Esophagus squamous epithelium (tissue), 4 donors: ENCODE measurements at regions not wholly inside any gene's neighbourhood (a gene's known extent, or its start where the extent isn't known, plus 50 kb on each side); places are given as distances from the start of the nearest gene placed in this dataset.

Source experiments
- POLR2A ChIP-seq, 4 donors: fragments of 450-650 bp; IDR thresholded peaks; one replicate each; pipeline ENCODE4 v1.6.1; 2017; ENCODE audit warnings: antibody characterized with exemption in 4 of 4, mild to moderate bottlenecking in 4 of 4, moderate library complexity in 3 of 4
- TF ChIP-seq, protein P1 (sequence below), 6 experiments: fragments of 450-650 bp in 4 of 6; fragments of 200-600 bp in 2 of 6; sonication (generic) in 2 of 6; IDR thresholded peaks; one replicate each; pipeline ENCODE4 v1.5.1; 2016 to 2019; ENCODE audit warnings: antibody characterized with exemption in 6 of 6, mild to moderate bottlenecking in 4 of 6, moderate library complexity in 4 of 6

DNA sequence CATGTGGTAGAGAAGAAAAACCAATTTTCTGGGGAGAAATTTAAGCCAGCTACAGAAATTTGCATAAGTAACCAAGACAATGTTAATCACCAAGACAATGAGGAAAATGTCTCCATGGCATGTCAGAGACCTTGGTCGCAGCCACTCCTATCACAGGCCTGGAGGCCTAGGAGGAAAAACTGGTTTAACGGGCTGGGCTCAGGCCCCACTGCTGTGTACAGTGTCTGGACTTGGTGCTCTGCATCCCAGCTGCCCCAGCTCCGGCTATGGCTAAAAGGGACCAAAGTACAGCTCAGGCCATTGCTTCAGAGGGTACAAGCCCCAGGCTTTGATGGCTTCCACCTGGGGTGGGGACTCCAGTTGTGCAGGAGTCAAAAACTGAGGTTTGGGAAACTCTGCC lies 1075.1 kb upstream of the CDH18 start:
- TF ChIP-seq, protein P1, sequence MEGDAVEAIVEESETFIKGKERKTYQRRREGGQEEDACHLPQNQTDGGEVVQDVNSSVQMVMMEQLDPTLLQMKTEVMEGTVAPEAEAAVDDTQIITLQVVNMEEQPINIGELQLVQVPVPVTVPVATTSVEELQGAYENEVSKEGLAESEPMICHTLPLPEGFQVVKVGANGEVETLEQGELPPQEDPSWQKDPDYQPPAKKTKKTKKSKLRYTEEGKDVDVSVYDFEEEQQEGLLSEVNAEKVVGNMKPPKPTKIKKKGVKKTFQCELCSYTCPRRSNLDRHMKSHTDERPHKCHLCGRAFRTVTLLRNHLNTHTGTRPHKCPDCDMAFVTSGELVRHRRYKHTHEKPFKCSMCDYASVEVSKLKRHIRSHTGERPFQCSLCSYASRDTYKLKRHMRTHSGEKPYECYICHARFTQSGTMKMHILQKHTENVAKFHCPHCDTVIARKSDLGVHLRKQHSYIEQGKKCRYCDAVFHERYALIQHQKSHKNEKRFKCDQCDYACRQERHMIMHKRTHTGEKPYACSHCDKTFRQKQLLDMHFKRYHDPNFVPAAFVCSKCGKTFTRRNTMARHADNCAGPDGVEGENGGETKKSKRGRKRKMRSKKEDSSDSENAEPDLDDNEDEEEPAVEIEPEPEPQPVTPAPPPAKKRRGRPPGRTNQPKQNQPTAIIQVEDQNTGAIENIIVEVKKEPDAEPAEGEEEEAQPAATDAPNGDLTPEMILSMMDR (IDR thresholded peaks at IDR 0.05) = no peak
- TF ChIP-seq POLR2A (IDR thresholded peaks at IDR 0.05) = no peak
